Activated T-cell treated with anti-CD3 and anti-CD28 coated beads, Interleukin-2, amount 50 U/mL, for 24 hours (primary cell): ENCODE measurements at regions not wholly inside any gene's neighbourhood (a gene's known extent, or its start where the extent isn't known, plus 50 kb on each side); places are given as distances from the start of the nearest gene placed in this dataset.

Experiments
- DNase-seq: peaks from one replicate; pipeline ENCODE4 v3.0.0-alpha.2; 2020
- H3K27ac Mint-ChIP-seq: 2 replicates; pipeline ENCODE4 v1.8.0; 2020; ENCODE audit warnings: mild to moderate bottlenecking, mixed read lengths
- H3K27me3 Mint-ChIP-seq: 2 replicates; pipeline ENCODE4 v1.8.0; 2020; ENCODE audit warnings: mixed read lengths
- H3K36me3 Mint-ChIP-seq: 2 replicates; pipeline ENCODE4 v1.8.0; 2020; ENCODE audit warnings: low read depth, mixed read lengths
- H3K4me1 Mint-ChIP-seq: 2 replicates; pipeline ENCODE4 v1.8.0; 2020; ENCODE audit warnings: low read depth, mixed read lengths
- H3K4me3 Mint-ChIP-seq: 2 replicates; pipeline ENCODE4 v1.8.0; 2020; ENCODE audit warnings: mild to moderate bottlenecking, moderate library complexity, mixed read lengths
- H3K9me3 Mint-ChIP-seq: 2 replicates; pipeline ENCODE4 v1.8.0; 2020; ENCODE audit warnings: mixed read lengths

DNA sequence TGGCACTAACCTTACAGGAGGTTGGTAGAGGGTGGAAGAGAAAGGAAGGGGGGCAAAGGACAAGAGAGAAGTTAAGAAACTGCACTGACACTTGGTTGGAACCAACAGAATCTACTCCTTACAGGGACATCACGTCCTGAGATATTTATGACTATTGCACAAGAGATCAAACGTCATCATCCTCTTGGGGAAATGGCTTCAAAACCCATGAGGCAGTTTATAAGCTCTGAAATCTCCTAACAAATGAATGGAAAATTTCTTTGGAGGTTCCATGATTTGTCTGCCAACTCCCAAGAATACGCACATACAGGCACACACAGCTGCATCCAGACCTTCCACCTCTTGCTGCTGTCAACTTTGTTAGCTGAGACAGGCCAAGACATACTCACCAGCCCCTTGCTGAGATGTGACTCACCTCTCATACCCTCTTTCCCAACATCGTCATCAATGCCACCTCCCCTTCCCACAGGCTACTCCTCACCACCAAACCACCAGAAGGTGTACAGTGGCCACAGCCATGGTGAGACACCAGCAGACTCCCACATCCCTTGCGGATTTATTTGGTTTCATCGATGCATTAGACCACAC, 135.5 kb downstream of the SETD4 start:
- no peak overlapping the region for H3K27ac Mint-ChIP-seq
- no peak for DNase-seq
- peaks cover 64% of the 10 kb centered on the region for H3K27me3 Mint-ChIP-seq
- H3K4me3 Mint-ChIP-seq, result no peak overlapping the region
- H3K4me1 Mint-ChIP-seq, result peaks cover 2% of the 10 kb centered on the region
- no peaks in the 10 kb centered on the region for H3K36me3 Mint-ChIP-seq
- no peaks in the 10 kb centered on the region for H3K9me3 Mint-ChIP-seq

DNA sequence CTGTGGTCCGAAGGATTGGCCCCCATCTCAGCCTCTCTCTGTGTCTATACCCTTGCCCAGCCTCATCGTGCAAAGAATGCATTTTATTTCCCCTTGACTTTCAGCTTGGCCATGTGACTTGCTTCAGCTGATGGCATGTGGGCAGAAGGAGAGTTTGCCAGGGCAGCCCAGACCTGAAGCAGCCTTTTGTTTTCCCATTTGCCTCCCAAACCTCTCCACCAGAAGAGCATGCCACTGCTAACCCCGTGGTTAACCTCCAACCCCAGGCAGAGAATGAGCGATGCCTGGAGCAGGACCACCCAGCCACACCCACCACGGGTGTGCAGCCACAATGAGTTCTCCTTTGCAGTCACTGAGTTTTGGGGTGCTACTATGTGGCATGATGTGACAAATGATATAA, 136.4 kb downstream of the SETD4 start:
- Mint-ChIP-seq H3K4me3 (no peak overlapping the region), H3K9me3 (no peaks in the 10 kb centered on the region), H3K36me3 (no peaks in the 10 kb centered on the region), H3K27me3 (peaks cover 66% of the 10 kb centered on the region), H3K27ac (no peak overlapping the region), H3K4me1 (peaks cover 2% of the 10 kb centered on the region)
- no peak for DNase-seq

DNA sequence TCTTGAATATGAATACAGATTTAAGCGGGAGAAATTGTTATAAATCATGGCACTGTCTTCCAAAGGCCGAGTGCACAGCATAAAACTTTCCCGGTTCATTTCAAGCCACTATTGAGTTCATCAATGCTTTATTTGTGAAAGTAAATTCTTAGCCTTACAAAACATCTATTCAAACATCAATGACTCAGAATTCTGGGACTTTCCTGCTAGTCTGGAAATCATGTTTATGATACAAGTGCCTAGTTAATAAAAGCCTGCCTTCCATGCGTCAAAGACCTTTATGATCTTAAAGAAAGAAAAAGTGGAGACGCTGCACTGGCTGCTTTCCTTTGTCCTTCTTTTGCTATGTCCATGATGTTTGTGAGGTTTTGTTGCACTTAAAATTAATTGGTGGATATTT, 137.7 kb downstream of the SETD4 start:
- H3K36me3 Mint-ChIP-seq, result no peaks in the 10 kb centered on the region
- peaks cover 2% of the 10 kb centered on the region for H3K4me1 Mint-ChIP-seq
- H3K27ac Mint-ChIP-seq, result no peak overlapping the region
- peaks cover 57% of the 10 kb centered on the region for H3K27me3 Mint-ChIP-seq
- no peak overlapping the region for H3K4me3 Mint-ChIP-seq
- no peaks in the 10 kb centered on the region for H3K9me3 Mint-ChIP-seq
- DNase-seq, result no peak

DNA sequence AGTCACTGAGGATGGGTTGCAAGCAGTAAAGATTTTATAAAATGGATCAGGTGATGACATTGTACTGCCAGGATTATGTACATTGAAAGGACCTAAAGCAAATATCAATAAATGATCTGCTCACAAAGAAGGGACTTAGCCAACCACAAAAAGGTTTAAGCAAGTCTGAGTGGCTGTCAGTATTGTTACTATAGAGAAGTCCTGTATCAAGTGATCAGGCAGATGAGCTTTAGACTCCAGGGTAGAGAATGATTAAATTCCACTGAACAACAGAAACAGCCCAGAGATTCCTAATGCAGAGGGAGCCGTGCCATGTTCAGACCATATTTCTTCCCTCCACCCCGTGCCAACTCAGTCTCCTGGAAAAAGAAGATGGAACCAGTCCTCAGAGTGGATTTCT, 138.9 kb downstream of the SETD4 start:
- no peaks in the 10 kb centered on the region for H3K9me3 Mint-ChIP-seq
- DNase-seq, result no peak
- H3K27me3 Mint-ChIP-seq, result peaks cover 51% of the 10 kb centered on the region
- H3K27ac Mint-ChIP-seq, result no peak overlapping the region
- H3K4me1 Mint-ChIP-seq, result peaks cover 2% of the 10 kb centered on the region
- H3K36me3 Mint-ChIP-seq, result no peaks in the 10 kb centered on the region
- H3K4me3 Mint-ChIP-seq, result no peak overlapping the region

DNA sequence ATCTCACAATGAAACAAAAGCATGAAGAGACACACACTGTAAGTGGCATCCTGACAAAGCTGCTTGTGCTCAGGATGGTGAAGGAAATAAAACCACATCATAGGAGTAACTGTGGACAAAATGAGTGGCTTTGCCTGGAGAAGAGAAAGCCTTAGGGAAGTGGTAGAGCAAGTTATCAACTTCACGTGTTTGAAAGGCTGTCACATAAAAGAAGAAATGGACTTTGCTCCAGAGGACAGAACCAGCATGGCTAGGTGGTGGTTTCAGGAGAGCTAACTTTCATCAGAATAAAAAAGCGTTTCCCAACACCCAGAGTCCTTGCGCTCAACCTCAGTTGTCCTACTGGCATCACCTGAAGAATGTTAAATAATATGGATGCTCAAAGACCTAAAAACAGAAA, 139.9 kb downstream of the SETD4 start:
- DNase-seq, result no peak
- Mint-ChIP-seq H3K27me3 (peaks cover 48% of the 10 kb centered on the region), H3K4me3 (no peak overlapping the region), H3K9me3 (no peaks in the 10 kb centered on the region), H3K27ac (no peak overlapping the region), H3K4me1 (peaks cover 2% of the 10 kb centered on the region), H3K36me3 (no peaks in the 10 kb centered on the region)

DNA sequence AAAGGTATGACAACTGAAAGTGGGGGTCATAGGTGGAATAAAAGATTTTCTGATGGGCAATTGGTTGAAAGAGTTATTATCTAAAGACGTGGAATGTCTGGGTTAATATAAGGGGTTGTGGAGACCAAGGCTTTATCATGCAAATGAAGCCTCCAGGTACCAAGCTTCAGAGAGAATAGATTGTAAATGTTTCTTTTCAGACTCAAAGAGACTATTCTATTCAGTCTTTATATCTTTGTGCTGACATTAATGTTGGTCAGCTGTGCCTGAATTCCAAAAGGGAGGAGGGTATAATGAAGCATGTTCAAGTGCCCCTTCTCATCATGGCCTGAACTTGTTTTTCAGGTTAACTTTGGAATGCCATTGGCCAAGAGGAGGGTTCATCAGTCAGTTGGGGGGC, 145.3 kb downstream of the SETD4 start:
- H3K36me3 Mint-ChIP-seq, result no peaks in the 10 kb centered on the region
- H3K4me3 Mint-ChIP-seq, result no peak overlapping the region
- H3K4me1 Mint-ChIP-seq, result no peaks in the 10 kb centered on the region
- no peak for DNase-seq
- H3K27ac Mint-ChIP-seq, result no peak overlapping the region
- peaks cover 2% of the 10 kb centered on the region for H3K9me3 Mint-ChIP-seq
- peaks cover 41% of the 10 kb centered on the region for H3K27me3 Mint-ChIP-seq

DNA sequence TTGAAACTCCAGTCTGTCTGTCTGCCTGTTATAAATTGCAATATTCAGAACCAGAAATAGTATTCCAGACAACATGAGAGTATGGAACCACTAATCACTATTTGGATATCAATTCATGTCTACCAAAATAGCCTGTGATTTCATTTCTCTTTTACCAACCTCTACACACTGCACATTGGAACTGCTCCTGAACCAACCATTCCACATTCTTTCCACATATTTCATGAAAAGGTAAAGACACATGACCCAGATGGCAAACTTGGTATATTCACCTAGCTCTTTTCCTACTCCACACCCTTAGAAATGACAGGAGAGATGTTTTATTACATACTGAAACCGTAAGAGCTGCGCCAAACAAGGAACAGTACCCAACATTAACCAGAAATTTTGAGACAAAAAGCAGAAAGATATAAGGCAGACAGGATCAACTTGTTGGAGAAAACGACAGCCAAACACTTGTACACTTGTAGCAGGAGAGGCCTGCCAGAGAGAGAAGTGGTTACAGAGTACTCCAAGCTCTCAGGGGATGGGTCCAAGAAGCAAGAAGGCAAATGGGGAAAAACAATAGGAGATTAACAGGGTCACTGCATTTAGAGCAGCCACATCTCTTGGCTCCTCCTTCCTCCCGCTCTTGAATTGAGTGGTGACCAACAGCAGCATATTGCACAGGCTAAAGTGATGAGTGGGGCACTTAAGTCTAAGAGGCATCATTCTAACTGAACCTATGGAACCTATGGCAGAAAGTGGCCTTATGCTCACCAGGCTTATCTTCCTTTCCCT, 148.7 kb downstream of the SETD4 start:
- Mint-ChIP-seq H3K9me3 (peaks cover 2% of the 10 kb centered on the region), H3K4me3 (no peak overlapping the region), H3K36me3 (no peaks in the 10 kb centered on the region), H3K27ac (no peak overlapping the region), H3K27me3 (peaks cover 34% of the 10 kb centered on the region), H3K4me1 (no peaks in the 10 kb centered on the region)
- no peak for DNase-seq

DNA sequence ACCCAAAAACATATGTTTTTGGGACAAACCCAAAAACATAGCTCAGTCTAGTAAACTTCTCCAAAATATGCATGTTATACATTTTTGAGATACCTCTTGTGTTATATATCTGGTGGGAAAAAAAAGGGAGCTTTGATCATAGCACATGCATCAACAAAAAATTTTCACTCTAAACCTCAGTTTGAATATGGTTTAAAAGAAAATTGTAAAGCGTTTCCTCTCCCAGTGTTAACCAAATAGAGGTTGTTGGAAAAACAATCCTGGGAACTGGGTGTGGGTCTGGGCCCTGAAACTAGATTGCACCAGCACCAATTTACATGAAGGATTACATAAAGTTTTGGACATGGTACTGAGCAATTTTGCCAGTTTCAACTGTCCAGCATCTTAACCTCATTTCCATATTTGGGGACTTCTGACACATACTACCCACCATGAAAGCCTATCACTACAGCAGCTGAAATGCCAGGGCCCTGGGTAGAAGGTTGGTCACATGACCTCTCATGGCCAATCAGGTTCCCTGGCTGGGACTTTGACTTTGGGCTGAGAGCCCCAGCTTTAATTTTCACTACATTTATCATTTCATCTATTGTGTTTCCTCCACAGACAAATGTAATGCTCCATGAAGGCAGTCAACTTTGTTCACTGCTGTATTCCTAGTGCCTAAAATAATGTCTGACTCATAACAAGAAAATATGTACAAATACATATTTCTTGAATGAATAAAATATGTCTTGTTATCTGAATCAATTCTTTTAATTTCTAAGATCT, 150.7 kb downstream of the SETD4 start:
- Mint-ChIP-seq H3K27ac (no peak overlapping the region), H3K4me1 (no peaks in the 10 kb centered on the region), H3K27me3 (peaks cover 22% of the 10 kb centered on the region), H3K36me3 (no peaks in the 10 kb centered on the region), H3K4me3 (no peak overlapping the region), H3K9me3 (no peaks in the 10 kb centered on the region)
- DNase-seq, result no peak

DNA sequence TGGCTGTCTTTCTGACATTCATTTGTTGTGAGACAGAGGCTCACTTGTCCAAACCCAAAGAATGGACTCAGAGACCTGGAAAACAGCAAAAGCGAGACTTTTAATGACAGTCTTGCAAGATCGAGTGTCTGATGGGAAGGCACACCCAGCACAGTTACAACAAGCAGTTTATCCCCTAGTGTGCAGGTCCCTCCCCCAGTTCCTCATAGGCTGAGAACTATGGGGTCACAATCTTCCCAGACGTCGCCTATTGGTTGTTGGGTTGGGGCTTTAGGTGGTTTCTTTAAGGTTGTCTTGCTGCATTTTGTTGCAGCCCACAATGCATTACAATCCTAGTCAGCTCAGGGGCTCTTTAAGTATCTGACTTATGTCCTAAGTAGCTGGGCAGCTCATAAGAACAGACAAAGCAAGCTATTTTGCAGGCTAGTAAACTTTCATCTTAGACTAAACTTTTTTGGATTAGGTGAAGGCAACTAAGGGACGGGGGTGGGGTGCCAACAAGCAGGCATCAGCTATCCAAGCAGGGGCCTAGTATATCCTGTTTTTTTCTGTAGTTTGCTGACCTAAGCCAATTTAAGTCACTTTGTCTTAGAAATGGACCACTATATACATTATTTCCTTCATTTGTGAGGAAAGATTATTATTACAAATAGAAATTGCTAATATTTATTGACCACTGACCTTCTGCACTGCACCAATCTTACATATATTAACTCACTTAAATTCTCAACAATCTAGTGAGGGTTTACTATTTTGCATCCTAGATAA, 151.8 kb downstream of the SETD4 start:
- Mint-ChIP-seq H3K27me3 (peaks cover 18% of the 10 kb centered on the region), H3K9me3 (no peaks in the 10 kb centered on the region), H3K27ac (no peak overlapping the region), H3K36me3 (no peaks in the 10 kb centered on the region), H3K4me1 (no peaks in the 10 kb centered on the region), H3K4me3 (no peak overlapping the region)
- no peak for DNase-seq

DNA sequence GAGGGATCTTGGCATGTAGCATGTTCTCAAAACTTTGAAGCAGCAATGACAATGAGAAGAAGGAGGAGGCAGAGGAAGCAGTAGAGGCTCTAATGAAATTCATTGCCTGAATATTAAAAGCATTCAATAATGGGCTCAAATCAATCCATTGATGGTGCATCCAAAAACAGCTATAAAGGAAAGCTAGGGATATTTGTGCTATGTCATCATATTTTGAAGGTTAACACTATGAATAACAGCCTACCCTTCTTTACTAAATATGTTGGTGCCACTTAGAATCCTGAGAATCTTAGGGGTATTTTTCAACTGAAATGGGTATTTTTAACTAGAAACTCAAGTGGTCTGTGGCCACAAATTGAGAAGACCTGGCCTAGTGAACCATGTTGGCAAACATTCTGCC, 153.7 kb downstream of the SETD4 start:
- no peak overlapping the region for H3K27ac Mint-ChIP-seq
- no peaks in the 10 kb centered on the region for H3K9me3 Mint-ChIP-seq
- no peak overlapping the region for H3K4me3 Mint-ChIP-seq
- no peaks in the 10 kb centered on the region for H3K4me1 Mint-ChIP-seq
- peaks cover 20% of the 10 kb centered on the region for H3K27me3 Mint-ChIP-seq
- no peak for DNase-seq
- no peaks in the 10 kb centered on the region for H3K36me3 Mint-ChIP-seq

DNA sequence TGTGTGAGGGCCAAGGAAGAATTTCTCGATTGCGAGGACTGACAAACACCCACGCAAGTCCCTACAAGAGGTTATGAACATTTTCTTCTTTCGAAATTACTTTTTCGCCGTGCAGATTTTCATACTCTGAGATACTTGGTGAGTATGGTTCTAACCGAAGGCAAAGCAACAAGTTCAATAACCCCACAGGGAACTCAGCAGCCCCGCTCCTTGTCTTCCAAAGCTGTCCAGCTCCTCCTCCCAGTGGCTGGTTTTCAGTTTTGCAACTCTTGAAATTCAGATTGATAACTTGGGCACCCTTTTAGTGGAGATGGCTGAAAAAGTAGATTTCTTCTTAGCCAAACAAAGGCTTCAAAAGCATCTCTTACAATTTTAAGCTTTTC, 154.4 kb downstream of the SETD4 start:
- Mint-ChIP-seq H3K27ac (no peak overlapping the region), H3K36me3 (no peaks in the 10 kb centered on the region), H3K27me3 (peaks cover 20% of the 10 kb centered on the region), H3K9me3 (no peaks in the 10 kb centered on the region), H3K4me1 (no peaks in the 10 kb centered on the region), H3K4me3 (no peak overlapping the region)
- DNase-seq, result no peak

DNA sequence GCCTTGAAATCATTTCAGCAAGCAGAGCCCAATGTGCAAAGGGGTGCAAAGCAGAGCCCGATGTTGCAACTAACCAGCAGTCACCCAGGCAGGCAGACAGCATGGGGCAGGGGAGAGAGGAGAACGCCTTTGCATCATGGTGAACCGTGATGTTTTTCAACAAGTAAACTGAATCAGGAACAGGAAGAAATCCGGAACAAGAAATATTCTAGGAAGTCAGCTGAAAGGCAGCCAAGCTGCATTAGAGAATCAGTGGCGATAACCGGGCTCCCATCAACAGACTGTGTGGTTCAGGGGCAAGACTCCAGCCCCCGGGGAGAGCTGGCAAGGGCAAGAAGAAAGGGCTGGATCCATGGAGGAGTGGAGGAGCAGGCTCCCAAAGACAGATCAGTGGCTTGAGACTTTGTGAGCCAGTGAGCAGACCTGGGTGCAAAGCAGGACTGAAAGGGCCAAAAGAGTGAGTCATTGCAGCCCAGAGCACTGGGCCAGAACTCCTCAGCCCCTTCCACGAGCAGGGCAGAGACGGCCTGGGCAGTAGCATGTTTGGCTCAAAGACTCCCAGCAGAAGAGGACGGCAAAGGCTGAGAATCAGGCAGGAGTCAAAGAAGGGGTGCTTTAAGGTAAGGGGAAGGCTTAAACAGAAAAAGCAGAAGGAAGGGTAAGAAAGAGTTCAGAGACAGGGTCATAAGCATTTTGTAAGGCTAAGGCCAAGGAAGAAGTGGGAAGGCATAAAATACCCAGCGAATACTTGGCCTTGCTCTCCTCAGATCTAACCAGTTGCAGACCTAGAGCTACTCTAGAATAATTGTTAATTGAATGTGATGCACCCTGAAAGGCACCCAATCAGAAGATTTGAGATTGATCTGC, 155.0 kb downstream of the SETD4 start:
- no peak for DNase-seq
- Mint-ChIP-seq H3K27me3 (peaks cover 18% of the 10 kb centered on the region), H3K4me3 (no peak overlapping the region), H3K9me3 (no peaks in the 10 kb centered on the region), H3K4me1 (no peaks in the 10 kb centered on the region), H3K27ac (no peak overlapping the region), H3K36me3 (no peaks in the 10 kb centered on the region)

DNA sequence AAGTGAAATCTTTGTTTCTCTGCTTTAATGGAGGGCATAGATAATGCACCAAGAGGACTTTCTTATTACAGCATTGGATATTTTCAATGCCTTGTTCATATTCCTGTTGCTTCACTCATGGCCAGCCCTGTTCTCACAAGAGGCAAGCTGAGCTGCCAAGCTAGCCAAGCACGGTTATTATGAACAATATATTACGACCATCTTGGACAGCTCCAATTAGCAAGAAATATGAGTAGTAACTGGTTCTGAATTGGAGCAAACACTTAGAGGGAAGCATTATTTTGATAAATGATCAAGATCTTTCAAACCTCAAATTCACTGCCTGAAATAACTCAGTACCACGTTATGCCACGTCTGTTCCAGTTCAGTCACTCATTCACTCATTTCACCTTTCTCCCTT, 159.8 kb downstream of the SETD4 start:
- Mint-ChIP-seq H3K9me3 (no peaks in the 10 kb centered on the region), H3K4me3 (no peak overlapping the region), H3K27ac (no peak overlapping the region), H3K36me3 (no peaks in the 10 kb centered on the region), H3K4me1 (no peaks in the 10 kb centered on the region), H3K27me3 (peaks cover 29% of the 10 kb centered on the region)
- DNase-seq, result no peak

DNA sequence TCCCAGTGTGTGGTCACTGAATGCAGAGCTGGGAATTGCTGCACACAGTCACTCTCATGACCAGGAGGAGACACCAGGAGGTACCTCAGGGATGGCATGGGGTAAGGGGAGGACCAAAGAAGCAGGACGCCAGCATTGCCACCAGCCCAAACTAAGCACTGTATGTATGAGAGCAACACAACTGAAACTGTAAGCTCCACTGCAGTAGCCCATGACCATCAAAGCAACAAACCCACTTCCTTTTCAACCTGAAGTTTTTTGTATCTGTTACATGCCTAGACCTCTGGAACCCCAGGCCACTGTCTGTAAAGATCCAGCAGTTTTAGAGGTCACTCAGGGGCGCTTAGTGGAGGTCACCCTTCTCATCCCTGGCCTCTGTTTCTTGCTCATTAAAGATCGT, 164.3 kb downstream of the SETD4 start:
- no peaks in the 10 kb centered on the region for H3K4me1 Mint-ChIP-seq
- H3K27ac Mint-ChIP-seq, result no peak overlapping the region
- no peaks in the 10 kb centered on the region for H3K9me3 Mint-ChIP-seq
- no peaks in the 10 kb centered on the region for H3K36me3 Mint-ChIP-seq
- no peak overlapping the region for H3K4me3 Mint-ChIP-seq
- peaks cover 27% of the 10 kb centered on the region for H3K27me3 Mint-ChIP-seq
- no peak for DNase-seq
